ENCODE measurements at regions not wholly inside any gene's neighbourhood (a gene's known extent, or its start where the extent isn't known, plus 50 kb on each side); places are given as distances from the start of the nearest gene placed in this dataset.

DNA sequence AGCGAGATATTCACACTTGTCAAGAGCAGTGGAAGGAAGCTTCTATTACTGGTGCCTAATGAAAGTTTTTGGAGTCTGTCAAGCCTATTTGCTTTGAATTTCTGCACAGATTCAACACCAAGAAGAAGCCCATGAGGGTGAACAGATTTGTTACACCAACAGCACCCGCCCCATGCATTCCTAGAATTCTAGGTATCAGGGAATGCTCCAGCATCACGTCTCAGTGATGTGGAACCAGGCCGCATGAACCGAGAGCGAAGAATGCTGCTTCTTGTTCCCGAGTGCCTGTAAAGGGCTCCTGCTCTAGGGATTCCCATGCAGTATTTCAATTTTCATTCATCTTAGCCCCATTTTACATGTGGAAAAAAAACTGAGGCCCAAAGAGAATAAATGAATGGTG, 69.7 kb downstream of the KCNF1 start:
- Histone ChIP-seq H3K9me3 (ENCODE audit: control insufficient read depth in 1 of 2, insufficient read depth in 1 of 2, low read depth in 1 of 2, low read length in 2 of 2) (no peaks in the 10 kb centered on the region), H3K9me2 (ENCODE audit: insufficient read depth) (no peaks in the 10 kb centered on the region), H3K79me2 (ENCODE audit: insufficient read depth, low read length) (no peaks in the 10 kb centered on the region), H3K9ac (ENCODE audit: low read length) (no peak overlapping the region), H3K4me2 (ENCODE audit: low read length) (no peak overlapping the region), H3K27ac (ENCODE audit: low read depth, low read length) (no peak overlapping the region), H4K20me1 (ENCODE audit: insufficient read depth) (no peaks in the 10 kb centered on the region), H2AFZ (ENCODE audit: low read depth, low read length, poor library complexity, severe bottlenecking) (no peak overlapping the region), H3K4me3 (replicated peaks in 1 of 2; ENCODE audit: low read depth in 1 of 2, low read length in 2 of 2) (no peak overlapping the region), H3K4me1 (ENCODE audit: control insufficient read depth in 1 of 2, insufficient read depth in 2 of 2, low read length in 2 of 2) (no peaks in the 10 kb centered on the region), H3K27me3 (ENCODE audit: insufficient read depth, low read length) (no peaks in the 10 kb centered on the region), H3K36me3 (ENCODE audit: control insufficient read depth in 1 of 2, insufficient read depth in 2 of 2, low read length in 2 of 2) (no peaks in the 10 kb centered on the region)
- no TSS peak for BruUV-seq (replicated peaks)
- ChIA-PET POLR2A (no interaction called here), CTCF (no interaction called here), RAD21 (ENCODE audit: low non-redundant PET in 1 of 2, low total read pairs in 2 of 2, uncharacterized antibody in 2 of 2, unreplicated experiment in 2 of 2) (no interaction called here)
- TF ChIP-seq EZH2phosphoT487 (IDR thresholded peaks at IDR 0.05; ENCODE audit: borderline replicate concordance) (no peak), FOSL1 (IDR thresholded peaks at IDR 0.05; ENCODE audit: low read depth) (no peak), POLR2A (IDR thresholded peaks at IDR 0.05; ENCODE audit: borderline replicate concordance, extremely low read depth, insufficient read depth, insufficient read length) (no peak), EGR1 (IDR thresholded peaks at IDR 0.05; ENCODE audit: low read depth) (no peak), ZNF274 (IDR thresholded peaks at IDR 0.05; ENCODE audit: low read depth, low read length) (no peak), CEBPB (IDR thresholded peaks at IDR 0.05; ENCODE audit: low read depth) (no peak), POLR2AphosphoS5 (IDR thresholded peaks at IDR 0.05; ENCODE audit: low read depth, low read length) (no peak), SP1 (IDR thresholded peaks at IDR 0.05; ENCODE audit: low read depth) (no peak), RAD21 (IDR thresholded peaks at IDR 0.05; ENCODE audit: low read depth) (no peak), JUND (IDR thresholded peaks at IDR 0.05) (no peak), ELF1 (IDR thresholded peaks at IDR 0.05; ENCODE audit: borderline replicate concordance, low read depth) (no peak)
- TF ChIP-seq, protein P1, sequence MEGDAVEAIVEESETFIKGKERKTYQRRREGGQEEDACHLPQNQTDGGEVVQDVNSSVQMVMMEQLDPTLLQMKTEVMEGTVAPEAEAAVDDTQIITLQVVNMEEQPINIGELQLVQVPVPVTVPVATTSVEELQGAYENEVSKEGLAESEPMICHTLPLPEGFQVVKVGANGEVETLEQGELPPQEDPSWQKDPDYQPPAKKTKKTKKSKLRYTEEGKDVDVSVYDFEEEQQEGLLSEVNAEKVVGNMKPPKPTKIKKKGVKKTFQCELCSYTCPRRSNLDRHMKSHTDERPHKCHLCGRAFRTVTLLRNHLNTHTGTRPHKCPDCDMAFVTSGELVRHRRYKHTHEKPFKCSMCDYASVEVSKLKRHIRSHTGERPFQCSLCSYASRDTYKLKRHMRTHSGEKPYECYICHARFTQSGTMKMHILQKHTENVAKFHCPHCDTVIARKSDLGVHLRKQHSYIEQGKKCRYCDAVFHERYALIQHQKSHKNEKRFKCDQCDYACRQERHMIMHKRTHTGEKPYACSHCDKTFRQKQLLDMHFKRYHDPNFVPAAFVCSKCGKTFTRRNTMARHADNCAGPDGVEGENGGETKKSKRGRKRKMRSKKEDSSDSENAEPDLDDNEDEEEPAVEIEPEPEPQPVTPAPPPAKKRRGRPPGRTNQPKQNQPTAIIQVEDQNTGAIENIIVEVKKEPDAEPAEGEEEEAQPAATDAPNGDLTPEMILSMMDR (IDR thresholded peaks at IDR 0.05 in 2 of 3, conservative IDR thresholded peaks at IDR 0.05 in 1 of 3; ENCODE audit: borderline replicate concordance in 1 of 3, insufficient read depth in 1 of 3, low read depth in 2 of 3, low read length in 2 of 3): no peak
- TF ChIP-seq, protein P2, sequence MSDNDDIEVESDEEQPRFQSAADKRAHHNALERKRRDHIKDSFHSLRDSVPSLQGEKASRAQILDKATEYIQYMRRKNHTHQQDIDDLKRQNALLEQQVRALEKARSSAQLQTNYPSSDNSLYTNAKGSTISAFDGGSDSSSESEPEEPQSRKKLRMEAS (IDR thresholded peaks at IDR 0.05): no peak
- intact Hi-C loops (cut with micrococcal nuclease): no loop called here
- ATAC-seq (no peak), DNase-seq (ENCODE audit: low read depth, low spot score) (no peak)
